H1 (cell line): ENCODE measurements at regions not wholly inside any gene's neighbourhood (a gene's known extent, or its start where the extent isn't known, plus 50 kb on each side); places are given as distances from the start of the nearest gene placed in this dataset.

ENCODE experiments used
- CTCF ChIA-PET: fragments of 300-600 bp; sonication (Branson Sonifier 250); formaldehyde crosslinking; loops from one replicate; lab custom pipeline; 2021; ENCODE audit not compliant: partially characterized antibody; lab: Charles Lee
- POLR2A ChIA-PET: fragments of 300-600 bp; sonication (Branson Sonifier 250); formaldehyde crosslinking; loops from one replicate; lab custom pipeline; 2021; ENCODE audit warnings: inconsistent platforms; ENCODE audit not compliant: partially characterized antibody; lab: Charles Lee
- DNase-seq, 2 experiments: peaks; one replicate each; pipeline versions ENCODE4 v3.0.0 to v3.0.0-alpha.2; 2010 to 2022; ENCODE audit warnings: low spot score in 2 of 2, low read depth in 1 of 2, mixed read lengths in 1 of 2
- FAIRE-seq: peaks from 2 replicates; lab custom pipeline; 2011; peaks lifted over from hg19 to GRCh38; lab: Jason Lieb, UNC
- H2AFZ ChIP-seq: 2 replicates; pipeline ENCODE4 v1.8.1; 2012; ENCODE audit warnings: low read length, inconsistent platforms
- H2AK5ac ChIP-seq: 2 replicates; pipeline ENCODE4 v1.6.1; 2013; ENCODE audit warnings: low read depth, low read length
- H2BK120ac ChIP-seq: replicated peaks from 2 replicates; pipeline ENCODE3; 2013; ENCODE audit warnings: low read depth, low read length, inconsistent platforms
- H2BK12ac ChIP-seq: 2 replicates; pipeline ENCODE4 v1.6.1; 2013; ENCODE audit warnings: low read depth, low read length
- H2BK15ac ChIP-seq: 2 replicates; pipeline ENCODE4 v1.6.1; 2013; ENCODE audit warnings: low read length
- H2BK20ac ChIP-seq: 2 replicates; pipeline ENCODE4 v1.6.1; 2013; ENCODE audit warnings: low read length
- H2BK5ac ChIP-seq: 2 replicates; pipeline ENCODE4 v1.6.1; 2013; ENCODE audit warnings: low read depth, low read length
- H3K14ac ChIP-seq: 2 replicates; pipeline ENCODE4 v1.6.1; 2013; ENCODE audit warnings: inconsistent platforms; ENCODE audit not compliant: insufficient read length
- H3K18ac ChIP-seq: 2 replicates; pipeline ENCODE4 v1.6.1; 2013; ENCODE audit warnings: low read length; ENCODE audit errors: extremely low read depth
- H3K23ac ChIP-seq: 2 replicates; pipeline ENCODE4 v1.6.1; 2013; ENCODE audit warnings: inconsistent platforms; ENCODE audit not compliant: insufficient read length
- H3K23me2 ChIP-seq: 2 replicates; pipeline ENCODE4 v1.6.1; 2013; ENCODE audit warnings: low read depth, low read length
- H3K27ac ChIP-seq: 2 replicates; pipeline ENCODE4 v1.6.1; 2011; ENCODE audit warnings: low read depth, low read length, inconsistent platforms
- H3K27me3 ChIP-seq, 4 experiments: replicated peaks in 1 of 4; 1 replicate in 1 of 4; 2 replicates in 3 of 4; pipeline versions ENCODE4 v1.6.1 to v1.8.1; 2011 to 2013; ENCODE audit warnings: low read length in 3 of 4, mild to moderate bottlenecking in 3 of 4, inconsistent platforms in 2 of 4, mixed read lengths in 2 of 4, moderate library complexity in 1 of 4; ENCODE audit not compliant: control insufficient read depth in 3 of 4, insufficient read depth in 3 of 4; ENCODE audit errors: extremely low read depth in 1 of 4
- H3K36me3 ChIP-seq, 4 experiments: 2 replicates each; pipeline versions ENCODE4 v1.6.1 to v1.8.1; 2011 to 2013; ENCODE audit warnings: mild to moderate bottlenecking in 4 of 4, low read length in 3 of 4, moderate library complexity in 2 of 4, control low read depth in 1 of 4, inconsistent platforms in 1 of 4; ENCODE audit not compliant: insufficient read depth in 4 of 4, control insufficient read depth in 2 of 4
- H3K4ac ChIP-seq: replicated peaks from 2 replicates; pipeline ENCODE3; 2013; ENCODE audit warnings: low read length, low read depth, mixed read lengths, inconsistent platforms; ENCODE audit not compliant: insufficient read length
- H3K4me1 ChIP-seq, 4 experiments: replicated peaks in 1 of 4; 1 replicate in 1 of 4; 2 replicates in 3 of 4; pipeline versions ENCODE4 v1.6.1 to v1.8.1; 2011 to 2013; ENCODE audit warnings: low read length in 3 of 4, inconsistent platforms in 2 of 4, mixed read lengths in 1 of 4; ENCODE audit not compliant: insufficient read depth in 4 of 4, control insufficient read depth in 3 of 4
- H3K4me2 ChIP-seq, 2 experiments: 2 replicates each; pipeline versions ENCODE4 v1.6.1 to v1.8.1; 2011 to 2013; ENCODE audit warnings: low read depth in 2 of 2, low read length in 2 of 2, control low read depth in 1 of 2, inconsistent platforms in 1 of 2, mild to moderate bottlenecking in 1 of 2; ENCODE audit not compliant: insufficient read depth in 1 of 2
- H3K4me3 ChIP-seq, 4 experiments: fragments of 200-600, 300-600 bp in 1 of 4; sonication (generic), shearing (Covaris generic), sonication (Bioruptor Twin) in 1 of 4; 2 replicates each; pipeline versions ENCODE4 v1.5.1 to v1.8.1; 2011 to 2016; ENCODE audit warnings: low read length in 4 of 4, low read depth in 3 of 4, control low read depth in 2 of 4, inconsistent platforms in 2 of 4, mild to moderate bottlenecking in 2 of 4, mixed read lengths in 1 of 4, moderate library complexity in 1 of 4; ENCODE audit not compliant: insufficient read depth in 2 of 4; ENCODE audit errors: extremely low read depth in 1 of 4
- H3K56ac ChIP-seq: replicated peaks from 2 replicates; pipeline ENCODE3; 2013; ENCODE audit warnings: low read depth, mild to moderate bottlenecking, mixed read lengths, low read length, inconsistent platforms; ENCODE audit not compliant: insufficient read length
- H3K79me1 ChIP-seq: 2 replicates; pipeline ENCODE4 v1.6.1; 2013; ENCODE audit warnings: low read depth, low read length, control low read depth
- H3K79me2 ChIP-seq, 2 experiments: 2 replicates each; pipeline versions ENCODE4 v1.6.1 to v1.8.1; 2012 to 2013; ENCODE audit warnings: low read length in 2 of 2, mild to moderate bottlenecking in 2 of 2, inconsistent platforms in 1 of 2; ENCODE audit not compliant: insufficient read depth in 2 of 2, control insufficient read depth in 1 of 2
- H3K9ac ChIP-seq, 4 experiments: replicated peaks in 1 of 4; 1 replicate in 1 of 4; 2 replicates in 3 of 4; pipeline versions ENCODE4 v1.6.1 to v1.8.1; 2011 to 2013; ENCODE audit warnings: low read depth in 3 of 4, low read length in 3 of 4, control low read depth in 2 of 4, mild to moderate bottlenecking in 2 of 4, moderate library complexity in 2 of 4, inconsistent platforms in 1 of 4; ENCODE audit errors: extremely low read depth in 1 of 4
- H3K9me3 ChIP-seq, 2 experiments: 2 replicates each; pipeline versions ENCODE4 v1.6.1 to v1.8.1; 2012 to 2013; ENCODE audit warnings: mild to moderate bottlenecking in 2 of 2, moderate library complexity in 2 of 2, control low read depth in 1 of 2, inconsistent platforms in 1 of 2, low read depth in 1 of 2, low read length in 1 of 2, mixed read lengths in 1 of 2; ENCODE audit not compliant: insufficient read depth in 2 of 2
- H4K20me1 ChIP-seq, 2 experiments: replicated peaks in 1 of 2; 2 replicates each; pipeline versions ENCODE3 to v1.8.1; 2011 to 2013; ENCODE audit warnings: inconsistent platforms in 2 of 2, low read length in 2 of 2, mild to moderate bottlenecking in 1 of 2; ENCODE audit not compliant: insufficient read depth in 2 of 2, control insufficient read depth in 1 of 2
- H4K5ac ChIP-seq: 2 replicates; pipeline ENCODE4 v1.6.1; 2013; ENCODE audit warnings: low read length, low read depth, mixed read lengths, inconsistent platforms; ENCODE audit not compliant: insufficient read length
- H4K8ac ChIP-seq: 2 replicates; pipeline ENCODE4 v1.8.0; 2013; ENCODE audit warnings: mild to moderate bottlenecking, moderate library complexity, low read length, inconsistent platforms; ENCODE audit not compliant: insufficient read depth; ENCODE audit errors: extremely low read depth
- H4K91ac ChIP-seq: replicated peaks from 2 replicates; pipeline ENCODE3; 2013; ENCODE audit warnings: low read length, mixed read lengths, inconsistent platforms; ENCODE audit not compliant: insufficient read length
- BCL11A ChIP-seq, 2 experiments: IDR thresholded peaks; one replicate each; pipeline ENCODE4 v1.6.1; 2011; ENCODE audit warnings: low read depth in 2 of 2, low read length in 2 of 2, mild to moderate bottlenecking in 2 of 2
- EGR1 ChIP-seq: IDR thresholded peaks from 2 replicates; pipeline ENCODE4 v1.6.1; 2011; ENCODE audit warnings: low read depth, low read length, borderline replicate concordance
- FOSL1 ChIP-seq: IDR thresholded peaks from 2 replicates; pipeline ENCODE4 v1.6.1; 2011; ENCODE audit warnings: mild to moderate bottlenecking, low read depth, low read length, moderate library complexity; ENCODE audit not compliant: insufficient read depth
- JUN ChIP-seq: IDR thresholded peaks from 2 replicates; pipeline ENCODE4 v1.6.1; 2011; ENCODE audit warnings: low read depth, mild to moderate bottlenecking, improper control_type of control experiment, low read length
- MAFK ChIP-seq: IDR thresholded peaks from 2 replicates; pipeline ENCODE4 v1.6.1; 2012; ENCODE audit warnings: low read depth, mild to moderate bottlenecking, improper control_type of control experiment, low read length
- NANOG ChIP-seq: IDR thresholded peaks from 2 replicates; pipeline ENCODE4 v1.6.1; 2011; ENCODE audit warnings: low read length, low read depth, mild to moderate bottlenecking, inconsistent platforms; ENCODE audit not compliant: insufficient read depth, poor library complexity, severe bottlenecking
- POU5F1 ChIP-seq: IDR thresholded peaks from 2 replicates; pipeline ENCODE4 v1.6.1; 2011; ENCODE audit warnings: low read depth, mild to moderate bottlenecking, low read length, moderate library complexity
- SIN3A ChIP-seq, 2 experiments: IDR thresholded peaks in 1 of 2; conservative IDR thresholded peaks in 1 of 2; 2 replicates each; pipeline ENCODE4 v1.6.1; 2011 to 2012; ENCODE audit warnings: low read length in 2 of 2, improper control_type of control experiment in 1 of 2, low read depth in 1 of 2, mild to moderate bottlenecking in 1 of 2
- TAF1 ChIP-seq: IDR thresholded peaks from 2 replicates; pipeline ENCODE4 v1.6.1; 2011; ENCODE audit warnings: mild to moderate bottlenecking, low read depth, low read length
- YY1 ChIP-seq: IDR thresholded peaks from 2 replicates; pipeline ENCODE4 v1.6.1; 2011; ENCODE audit warnings: low read depth, mild to moderate bottlenecking, low read length
- WGBS, 2 experiments: shearing (Covaris generic) in 1 of 2; methylation state at CpG; one replicate each; pipeline versions ENCODE4 v1.1.6 to v1.1.7; 2013 to 2015; ENCODE audit warnings: low lambda C conversion rate in 2 of 2, mixed read lengths in 2 of 2, inconsistent platforms in 1 of 2, low coverage in 1 of 2, missing lambda C conversion rate in 1 of 2; ENCODE audit not compliant: insufficient replicate concordance in 2 of 2, insufficient coverage in 1 of 2, insufficient read length in 1 of 2; ENCODE audit errors: extremely low coverage in 1 of 2, missing lambda C conversion rate in 1 of 2; 5-methylcytosine and 5-hydroxymethylcytosine counted together
- TF ChIP-seq, protein P1 (sequence below): IDR thresholded peaks from 2 replicates; pipeline ENCODE4 v1.6.1; 2011; ENCODE audit warnings: low read length, improper control_type of control experiment
- TF ChIP-seq, protein P2 (sequence below): IDR thresholded peaks from 2 replicates; pipeline ENCODE4 v1.6.1; 2012; ENCODE audit warnings: inconsistent platforms

DNA sequence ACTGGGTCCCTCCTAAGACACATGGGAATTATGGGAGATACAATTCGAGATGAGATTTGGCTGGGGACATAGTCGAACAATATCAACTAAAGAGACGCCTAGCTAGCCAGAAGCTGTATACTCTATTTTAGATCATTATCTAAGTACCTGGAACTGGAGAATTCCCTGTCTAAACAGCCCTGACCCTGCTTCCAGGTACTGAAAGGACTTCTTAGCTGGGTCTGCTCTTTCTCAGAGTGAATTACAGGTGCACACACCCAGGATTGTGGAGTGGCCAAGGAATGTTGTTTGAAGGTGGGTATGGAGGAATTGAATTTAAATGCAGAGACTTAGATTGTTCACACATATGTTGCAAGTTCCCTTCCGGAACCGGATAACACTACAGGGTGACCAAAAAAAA lies 733.0 kb downstream of the RPS29 start:
- ChIA-PET CTCF (interaction anchor here (0.6 kb wide), 2 partner anchors 44 to 156 kb away, joined by 3 to 5 read pairs; no protein-coding TSS in a partner anchor), POLR2A (no interaction called here)
- Histone ChIP-seq H4K91ac (no peak overlapping the region), H3K79me2 (no peaks in the 10 kb centered on the region), H3K4me3 (no peak overlapping the region), H2BK20ac (no peak overlapping the region), H3K23me2 (no peaks in the 10 kb centered on the region), H2BK120ac (no peak overlapping the region), H2AK5ac (no peak overlapping the region), H2AFZ (no peak overlapping the region), H3K9ac (no peak overlapping the region), H3K36me3 (no peaks in the 10 kb centered on the region), H3K14ac (no peak overlapping the region), H2BK15ac (no peak overlapping the region), H3K27me3 (no peaks in the 10 kb centered on the region), H3K56ac (no peak overlapping the region), H2BK12ac (no peak overlapping the region), H3K4me2 (no peak overlapping the region), H3K4me1 (no peaks in the 10 kb centered on the region), H3K23ac (no peak overlapping the region), H2BK5ac (no peak overlapping the region), H3K18ac (no peak overlapping the region), H3K27ac (no peak overlapping the region), H4K8ac (no peak overlapping the region), H3K4ac (no peak overlapping the region), H4K5ac (no peak overlapping the region), H4K20me1 (no peaks in the 10 kb centered on the region), H3K79me1 (no peaks in the 10 kb centered on the region), H3K9me3 (no peaks in the 10 kb centered on the region)
- DNase-seq = no peak
- 96% methylated on average over 5 of the region's 5 CpGs; no CpG with 5 or more reads in 1 of the 2 experiments for WGBS, 2 experiments
- FAIRE-seq = no peak
- TF ChIP-seq YY1 (no peak), SIN3A (conservative IDR thresholded peaks at IDR 0.05 in 1 of 2, IDR thresholded peaks at IDR 0.05 in 1 of 2; ENCODE audit: low read depth in 1 of 2, low read length in 2 of 2) (no peak), TAF1 (no peak), EGR1 (no peak), FOSL1 (no peak), BCL11A (IDR thresholded peaks at IDR 0.05; ENCODE audit: low read depth in 2 of 2, low read length in 2 of 2) (no peak), MAFK (no peak), JUN (no peak), NANOG (no peak), POU5F1 (no peak)
- TF ChIP-seq, protein P1, sequence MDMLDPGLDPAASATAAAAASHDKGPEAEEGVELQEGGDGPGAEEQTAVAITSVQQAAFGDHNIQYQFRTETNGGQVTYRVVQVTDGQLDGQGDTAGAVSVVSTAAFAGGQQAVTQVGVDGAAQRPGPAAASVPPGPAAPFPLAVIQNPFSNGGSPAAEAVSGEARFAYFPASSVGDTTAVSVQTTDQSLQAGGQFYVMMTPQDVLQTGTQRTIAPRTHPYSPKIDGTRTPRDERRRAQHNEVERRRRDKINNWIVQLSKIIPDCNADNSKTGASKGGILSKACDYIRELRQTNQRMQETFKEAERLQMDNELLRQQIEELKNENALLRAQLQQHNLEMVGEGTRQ = no peak
- TF ChIP-seq, protein P2, sequence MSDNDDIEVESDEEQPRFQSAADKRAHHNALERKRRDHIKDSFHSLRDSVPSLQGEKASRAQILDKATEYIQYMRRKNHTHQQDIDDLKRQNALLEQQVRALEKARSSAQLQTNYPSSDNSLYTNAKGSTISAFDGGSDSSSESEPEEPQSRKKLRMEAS = no peak
